ENCODE measurements at regions not wholly inside any gene's neighbourhood (a gene's known extent, or its start where the extent isn't known, plus 50 kb on each side); places are given as distances from the start of the nearest gene placed in this dataset.
A peak's percentile ranks its signal among the peaks of the same experiment; 100 is the strongest.

DNA sequence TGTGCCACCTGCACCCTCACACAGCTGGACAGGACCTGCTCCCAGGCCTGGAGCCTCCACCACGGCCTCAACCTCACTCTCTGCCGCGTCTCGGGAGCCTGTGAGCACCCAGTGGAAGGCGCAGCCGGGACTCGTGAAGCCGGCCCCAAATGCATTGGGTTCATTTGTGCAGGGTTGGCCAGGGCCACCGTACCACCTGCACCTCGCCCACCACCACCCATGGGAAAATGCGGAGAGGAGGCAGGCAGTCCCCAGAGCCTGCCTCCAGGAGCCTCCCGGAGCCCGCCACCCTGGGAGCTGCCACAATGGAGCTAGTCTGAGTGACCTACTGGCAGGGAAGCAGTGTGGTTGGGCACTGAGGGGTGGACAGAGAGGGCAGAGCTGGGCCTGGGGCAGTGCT, 62.5 kb upstream of the HRH1 start:
- Histone ChIP-seq H3K9ac (replicated peaks in 1 of 4; ENCODE audit: extremely low read depth in 1 of 4, low read depth in 3 of 4, low read length in 3 of 4) (no peak overlapping the region), H4K20me1 (replicated peaks in 1 of 2; ENCODE audit: control insufficient read depth in 1 of 2, insufficient read depth in 2 of 2, low read length in 2 of 2) (no peaks in the 10 kb centered on the region), H4K8ac (ENCODE audit: extremely low read depth, insufficient read depth, low read length) (peak overlapping the region; percentile 57; the same call in 1 of the 2 replicates), H2BK12ac (ENCODE audit: low read depth, low read length) (no peak overlapping the region), H4K5ac (ENCODE audit: insufficient read length, low read depth, low read length) (no peak overlapping the region), H4K91ac (replicated peaks; ENCODE audit: insufficient read length, low read length) (no peak overlapping the region), H2AK5ac (ENCODE audit: low read depth, low read length) (no peak overlapping the region), H3K36me3 (ENCODE audit: control insufficient read depth in 2 of 4, insufficient read depth in 4 of 4, low read length in 3 of 4) (no peaks in the 10 kb centered on the region), H3K27ac (ENCODE audit: low read depth, low read length) (no peak overlapping the region), H3K4me3 (ENCODE audit: extremely low read depth in 1 of 4, insufficient read depth in 2 of 4, low read depth in 3 of 4, low read length in 4 of 4) (no peak overlapping the region), H3K56ac (replicated peaks; ENCODE audit: insufficient read length, low read depth, low read length) (no peak overlapping the region), H3K18ac (ENCODE audit: extremely low read depth, low read length) (no peak overlapping the region), H2AFZ (ENCODE audit: low read length) (peak overlapping the region; percentile 7; the same call in 1 of the 2 replicates), H3K23me2 (ENCODE audit: low read depth, low read length) (no peaks in the 10 kb centered on the region), H3K4me2 (ENCODE audit: insufficient read depth in 1 of 2, low read depth in 2 of 2, low read length in 2 of 2) (no peak overlapping the region), H3K4me1 (replicated peaks in 1 of 4; ENCODE audit: control insufficient read depth in 3 of 4, insufficient read depth in 4 of 4, low read length in 3 of 4) (peaks cover 0 to 6% (median 3%) of the 10 kb centered on the region in 4 experiments; a peak in 6 of 7 replicates), H3K14ac (ENCODE audit: insufficient read length) (no peak overlapping the region), H3K9me3 (ENCODE audit: insufficient read depth in 2 of 2, low read depth in 1 of 2, low read length in 1 of 2) (no peaks in the 10 kb centered on the region), H3K4ac (replicated peaks; ENCODE audit: insufficient read length, low read depth, low read length) (no peak overlapping the region), H3K23ac (ENCODE audit: insufficient read length) (no peak overlapping the region), H3K79me2 (ENCODE audit: control insufficient read depth in 1 of 2, insufficient read depth in 2 of 2, low read length in 2 of 2) (no peaks in the 10 kb centered on the region), H3K27me3 (replicated peaks in 1 of 4; ENCODE audit: control insufficient read depth in 3 of 4, extremely low read depth in 1 of 4, insufficient read depth in 3 of 4, low read length in 3 of 4) (peaks cover 0 to 3% (median 0%) of the 10 kb centered on the region in 4 experiments; a peak in 2 of 7 replicates), H3K79me1 (ENCODE audit: low read depth, low read length) (no peaks in the 10 kb centered on the region), H2BK120ac (replicated peaks; ENCODE audit: low read depth, low read length) (no peak overlapping the region), H2BK20ac (ENCODE audit: low read length) (no peak overlapping the region), H2BK15ac (ENCODE audit: low read length) (no peak overlapping the region), H2BK5ac (ENCODE audit: low read depth, low read length) (no peak overlapping the region)
- POLR2A ChIA-PET (ENCODE audit: partially characterized antibody) = no interaction called here
- FAIRE-seq (no peak), DNase-seq (ENCODE audit: low read depth in 1 of 2, low spot score in 2 of 2) (no peak)
- 83% methylated on average over 10 of the region's 13 CpGs; no CpG with 5 or more reads in 1 of the 2 experiments for WGBS, 2 experiments (ENCODE audit: extremely low coverage in 1 of 2, insufficient coverage in 1 of 2, insufficient read length in 1 of 2, insufficient replicate concordance in 2 of 2, low coverage in 1 of 2, low lambda C conversion rate in 2 of 2, missing lambda C conversion rate in 1 of 2)
- CTCF ChIA-PET (ENCODE audit: partially characterized antibody) = interaction anchor here (1.8 to 9.3 kb wide), 3 partner anchors 31 to 354 kb away, joined by 5 to 76 read pairs (median 6); no protein-coding TSS in a partner anchor
- TF ChIP-seq CREB1 (IDR thresholded peaks at IDR 0.05) (no peak), POU5F1 (IDR thresholded peaks at IDR 0.05; ENCODE audit: low read depth, low read length) (no peak), SIN3A (conservative IDR thresholded peaks at IDR 0.05 in 1 of 2, IDR thresholded peaks at IDR 0.05 in 1 of 2; ENCODE audit: low read depth in 1 of 2, low read length in 2 of 2) (no peak), RXRA (IDR thresholded peaks at IDR 0.05; ENCODE audit: insufficient read depth, low read depth, low read length) (no peak), SAP30 (IDR thresholded peaks at IDR 0.05; ENCODE audit: insufficient read depth, insufficient replicate concordance, low read length) (no peak), GTF2F1 (IDR thresholded peaks at IDR 0.05; ENCODE audit: borderline replicate concordance, low read depth, low read length) (no peak)
- TF ChIP-seq, protein P1, sequence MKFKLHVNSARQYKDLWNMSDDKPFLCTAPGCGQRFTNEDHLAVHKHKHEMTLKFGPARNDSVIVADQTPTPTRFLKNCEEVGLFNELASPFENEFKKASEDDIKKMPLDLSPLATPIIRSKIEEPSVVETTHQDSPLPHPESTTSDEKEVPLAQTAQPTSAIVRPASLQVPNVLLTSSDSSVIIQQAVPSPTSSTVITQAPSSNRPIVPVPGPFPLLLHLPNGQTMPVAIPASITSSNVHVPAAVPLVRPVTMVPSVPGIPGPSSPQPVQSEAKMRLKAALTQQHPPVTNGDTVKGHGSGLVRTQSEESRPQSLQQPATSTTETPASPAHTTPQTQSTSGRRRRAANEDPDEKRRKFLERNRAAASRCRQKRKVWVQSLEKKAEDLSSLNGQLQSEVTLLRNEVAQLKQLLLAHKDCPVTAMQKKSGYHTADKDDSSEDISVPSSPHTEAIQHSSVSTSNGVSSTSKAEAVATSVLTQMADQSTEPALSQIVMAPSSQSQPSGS (IDR thresholded peaks at IDR 0.05; ENCODE audit: low read length) = no peak
- TF ChIP-seq, protein P2, sequence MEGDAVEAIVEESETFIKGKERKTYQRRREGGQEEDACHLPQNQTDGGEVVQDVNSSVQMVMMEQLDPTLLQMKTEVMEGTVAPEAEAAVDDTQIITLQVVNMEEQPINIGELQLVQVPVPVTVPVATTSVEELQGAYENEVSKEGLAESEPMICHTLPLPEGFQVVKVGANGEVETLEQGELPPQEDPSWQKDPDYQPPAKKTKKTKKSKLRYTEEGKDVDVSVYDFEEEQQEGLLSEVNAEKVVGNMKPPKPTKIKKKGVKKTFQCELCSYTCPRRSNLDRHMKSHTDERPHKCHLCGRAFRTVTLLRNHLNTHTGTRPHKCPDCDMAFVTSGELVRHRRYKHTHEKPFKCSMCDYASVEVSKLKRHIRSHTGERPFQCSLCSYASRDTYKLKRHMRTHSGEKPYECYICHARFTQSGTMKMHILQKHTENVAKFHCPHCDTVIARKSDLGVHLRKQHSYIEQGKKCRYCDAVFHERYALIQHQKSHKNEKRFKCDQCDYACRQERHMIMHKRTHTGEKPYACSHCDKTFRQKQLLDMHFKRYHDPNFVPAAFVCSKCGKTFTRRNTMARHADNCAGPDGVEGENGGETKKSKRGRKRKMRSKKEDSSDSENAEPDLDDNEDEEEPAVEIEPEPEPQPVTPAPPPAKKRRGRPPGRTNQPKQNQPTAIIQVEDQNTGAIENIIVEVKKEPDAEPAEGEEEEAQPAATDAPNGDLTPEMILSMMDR (IDR thresholded peaks at IDR 0.05; ENCODE audit: control extremely low read depth in 1 of 3, insufficient read depth in 1 of 3, low read depth in 1 of 3, low read length in 3 of 3) = no peak
